ENCODE measurements at regions not wholly inside any gene's neighbourhood (a gene's known extent, or its start where the extent isn't known, plus 50 kb on each side); places are given as distances from the start of the nearest gene placed in this dataset.

GRCh38 chr4:164027805-164028204, 533.3 kb downstream of the TMA16 start:
- H3K9ac ChIP-seq (ENCODE audit: insufficient read depth, low read length, poor library complexity, severe bottlenecking): no peak overlapping the region
- no peaks in the 10 kb centered on the region for H3K79me2 ChIP-seq (ENCODE audit: insufficient read depth, low read length)
- DNase-seq: no peak
- no peak overlapping the region for H3K4me3 Mint-ChIP-seq
- intact Hi-C loops (cut with micrococcal nuclease): no loop called here
- peaks cover 0 to 3% (median 0%) of the 10 kb centered on the region in 3 donors for H3K27me3 Mint-ChIP-seq (ENCODE audit: low read depth in 3 of 3)
- no peaks in the 10 kb centered on the region for H3K4me1 ChIP-seq (ENCODE audit: control insufficient read depth in 1 of 2, insufficient read depth in 2 of 2, low read length in 2 of 2)
- H3K9me3 Mint-ChIP-seq: peaks cover 0 to 10% (median 4%) of the 10 kb centered on the region in 7 donors
- no peak overlapping the region for H3K4me2 ChIP-seq (replicated peaks; ENCODE audit: extremely low read depth, low read length, poor library complexity, severe bottlenecking)
- no peaks in the 10 kb centered on the region for H3K36me3 Mint-ChIP-seq
- H3K36me3 ChIP-seq (replicated peaks in 1 of 2; ENCODE audit: control insufficient read depth in 1 of 2, insufficient read depth in 2 of 2, low read length in 2 of 2): no peaks in the 10 kb centered on the region
- no peak overlapping the region for H3K27ac ChIP-seq (ENCODE audit: low read depth in 1 of 2, low read length in 2 of 2)
- peaks cover 0 to 4% of the 10 kb centered on the region in 2 donors for H3K9me3 ChIP-seq (replicated peaks in 1 of 2; ENCODE audit: control insufficient read depth in 1 of 2, insufficient read depth in 1 of 2, low read length in 2 of 2)
- H4K20me1 ChIP-seq (ENCODE audit: insufficient read depth, low read length): no peaks in the 10 kb centered on the region
- no peak overlapping the region for H3K27ac Mint-ChIP-seq
- TF ChIP-seq, protein P1, sequence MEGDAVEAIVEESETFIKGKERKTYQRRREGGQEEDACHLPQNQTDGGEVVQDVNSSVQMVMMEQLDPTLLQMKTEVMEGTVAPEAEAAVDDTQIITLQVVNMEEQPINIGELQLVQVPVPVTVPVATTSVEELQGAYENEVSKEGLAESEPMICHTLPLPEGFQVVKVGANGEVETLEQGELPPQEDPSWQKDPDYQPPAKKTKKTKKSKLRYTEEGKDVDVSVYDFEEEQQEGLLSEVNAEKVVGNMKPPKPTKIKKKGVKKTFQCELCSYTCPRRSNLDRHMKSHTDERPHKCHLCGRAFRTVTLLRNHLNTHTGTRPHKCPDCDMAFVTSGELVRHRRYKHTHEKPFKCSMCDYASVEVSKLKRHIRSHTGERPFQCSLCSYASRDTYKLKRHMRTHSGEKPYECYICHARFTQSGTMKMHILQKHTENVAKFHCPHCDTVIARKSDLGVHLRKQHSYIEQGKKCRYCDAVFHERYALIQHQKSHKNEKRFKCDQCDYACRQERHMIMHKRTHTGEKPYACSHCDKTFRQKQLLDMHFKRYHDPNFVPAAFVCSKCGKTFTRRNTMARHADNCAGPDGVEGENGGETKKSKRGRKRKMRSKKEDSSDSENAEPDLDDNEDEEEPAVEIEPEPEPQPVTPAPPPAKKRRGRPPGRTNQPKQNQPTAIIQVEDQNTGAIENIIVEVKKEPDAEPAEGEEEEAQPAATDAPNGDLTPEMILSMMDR (IDR thresholded peaks at IDR 0.05): no peak
- H3K4me1 Mint-ChIP-seq: no peaks in the 10 kb centered on the region
- WGBS (ENCODE audit: insufficient coverage): no CpG with 5 or more reads among the region's 1 CpG
- no peak overlapping the region for H3K4me3 ChIP-seq (replicated peaks in 1 of 3; ENCODE audit: low read depth in 2 of 3, low read length in 3 of 3)
- no peak overlapping the region for H2AFZ ChIP-seq (ENCODE audit: insufficient read depth, low read depth, low read length, poor library complexity, severe bottlenecking)
- H3K27me3 ChIP-seq (ENCODE audit: control insufficient read depth in 2 of 2, insufficient read depth in 2 of 2, low read length in 2 of 2): no peaks in the 10 kb centered on the region

GRCh38 chr4:164039482-164039881, 545.0 kb downstream of the TMA16 start:
- H3K27ac Mint-ChIP-seq: no peak overlapping the region

More at GRCh38 chr4:164039482-164039881, 545.0 kb downstream of the TMA16 start:
- Mint-ChIP-seq H3K4me1 (no peaks in the 10 kb centered on the region), H3K27me3 (ENCODE audit: low read depth in 3 of 3) (peaks cover 0 to 2% (median 1%) of the 10 kb centered on the region in 3 donors), H3K4me3 (no peak overlapping the region), H3K36me3 (no peaks in the 10 kb centered on the region), H3K9me3 (peaks cover 0 to 18% (median 12%) of the 10 kb centered on the region in 7 donors)
- Histone ChIP-seq H3K4me2 (replicated peaks; ENCODE audit: extremely low read depth, low read length, poor library complexity, severe bottlenecking) (no peak overlapping the region), H2AFZ (ENCODE audit: insufficient read depth, low read depth, low read length, poor library complexity, severe bottlenecking) (no peak overlapping the region), H3K9me3 (replicated peaks in 1 of 2; ENCODE audit: control insufficient read depth in 1 of 2, insufficient read depth in 1 of 2, low read length in 2 of 2) (peaks cover 13 to 14% of the 10 kb centered on the region in 2 donors), H3K4me3 (replicated peaks in 1 of 3; ENCODE audit: low read depth in 2 of 3, low read length in 3 of 3) (no peak overlapping the region), H3K27me3 (ENCODE audit: control insufficient read depth in 2 of 2, insufficient read depth in 2 of 2, low read length in 2 of 2) (no peaks in the 10 kb centered on the region), H4K20me1 (ENCODE audit: insufficient read depth, low read length) (no peaks in the 10 kb centered on the region), H3K36me3 (replicated peaks in 1 of 2; ENCODE audit: control insufficient read depth in 1 of 2, insufficient read depth in 2 of 2, low read length in 2 of 2) (no peaks in the 10 kb centered on the region), H3K9ac (ENCODE audit: insufficient read depth, low read length, poor library complexity, severe bottlenecking) (no peak overlapping the region), H3K79me2 (ENCODE audit: insufficient read depth, low read length) (no peaks in the 10 kb centered on the region), H3K4me1 (ENCODE audit: control insufficient read depth in 1 of 2, insufficient read depth in 2 of 2, low read length in 2 of 2) (no peaks in the 10 kb centered on the region), H3K27ac (ENCODE audit: low read depth in 1 of 2, low read length in 2 of 2) (no peak overlapping the region)
- DNase-seq: no peak
- intact Hi-C loops (cut with micrococcal nuclease): no loop called here
- no CpG with 5 or more reads among the region's 1 CpG for WGBS (ENCODE audit: insufficient coverage)
- TF ChIP-seq, protein P1 (IDR thresholded peaks at IDR 0.05): no peak

Measured in CD14-positive monocyte (primary cell).